Natural killer cell (primary cell): ENCODE measurements at regions not wholly inside any gene's neighbourhood (a gene's known extent, or its start where the extent isn't known, plus 50 kb on each side); places are given as distances from the start of the nearest gene placed in this dataset.

ENCODE experiments used
- ATAC-seq, 3 donors: fragments of 150-1000 bp in 2 of 3; fragments of 200-7000 bp in 1 of 3; cut with Tn5 transposase; 1 replicate in 1 of 3; 2 replicates in 2 of 3; pipeline ENCODE4 v1.10.0; 2021; ENCODE audit warnings: mild to moderate bottlenecking in 2 of 3, moderate library complexity in 2 of 3
- DNase-seq, 2 donors: peaks; one replicate each; pipeline versions ENCODE4 v3.0.0 to v3.0.0-alpha.2; 2013 to 2021; ENCODE audit warnings: mixed read lengths in 1 of 2
- H3K27ac ChIP-seq: one replicate; pipeline ENCODE4 v1.5.1; 2013; ENCODE audit warnings: mild to moderate bottlenecking, low read length
- H3K27me3 ChIP-seq: one replicate; pipeline ENCODE4 v1.6.1; 2013; ENCODE audit warnings: low read length; ENCODE audit not compliant: control insufficient read depth, insufficient read depth
- H3K36me3 ChIP-seq: one replicate; pipeline ENCODE4 v1.6.1; 2013; ENCODE audit warnings: low read length; ENCODE audit not compliant: control insufficient read depth, insufficient read depth
- H3K4me1 ChIP-seq: one replicate; pipeline ENCODE4 v1.6.1; 2013; ENCODE audit warnings: low read length; ENCODE audit not compliant: control insufficient read depth, insufficient read depth
- H3K4me3 ChIP-seq: one replicate; pipeline ENCODE4 v1.5.1; 2013; ENCODE audit warnings: low read length
- H3K9me3 ChIP-seq: one replicate; pipeline ENCODE4 v1.6.1; 2013; ENCODE audit warnings: low read length; ENCODE audit not compliant: control insufficient read depth, insufficient read depth
- H3K27ac Mint-ChIP-seq, 2 donors: one replicate each; pipeline ENCODE4 v1.8.0; 2022; ENCODE audit warnings: mild to moderate bottlenecking in 2 of 2, mixed read lengths in 2 of 2, moderate library complexity in 1 of 2
- H3K27me3 Mint-ChIP-seq, 2 donors: one replicate each; pipeline ENCODE4 v1.8.0; 2022; ENCODE audit warnings: low read depth in 2 of 2, mixed read lengths in 2 of 2
- H3K36me3 Mint-ChIP-seq: one replicate; pipeline ENCODE4 v1.8.0; 2022; ENCODE audit warnings: mixed read lengths
- H3K4me1 Mint-ChIP-seq, 2 donors: one replicate each; pipeline ENCODE4 v1.8.0; 2022; ENCODE audit warnings: mixed read lengths in 2 of 2
- H3K4me3 Mint-ChIP-seq: one replicate; pipeline ENCODE4 v1.8.0; 2022; ENCODE audit warnings: mild to moderate bottlenecking, moderate library complexity, mixed read lengths
- H3K9me3 Mint-ChIP-seq, 2 donors: one replicate each; pipeline ENCODE4 v1.8.0; 2022; ENCODE audit warnings: mixed read lengths in 2 of 2
- CTCF ChIP-seq: fragments of 200-600 bp; IDR thresholded peaks from one replicate; pipeline ENCODE4 v1.8.0; 2022; ENCODE audit warnings: antibody characterized with exemption
- WGBS: methylation state at CpG from one replicate; pipeline ENCODE4 v1.1.7; 2013; ENCODE audit warnings: missing lambda C conversion rate; ENCODE audit not compliant: insufficient coverage; 5-methylcytosine and 5-hydroxymethylcytosine counted together
- intact Hi-C: fragments of 100-400 bp; cut with micrococcal nuclease; formaldehyde crosslinking; loops from one replicate; pipeline ENCODE4 v1.14.2; 2022

- DNase-seq: no peak
- H3K27ac Mint-ChIP-seq: no peak overlapping the region
- H3K27ac ChIP-seq: no peak overlapping the region
- H3K9me3 ChIP-seq: no peaks in the 10 kb centered on the region
- peaks cover 2% of the 10 kb centered on the region in 2 donors for H3K9me3 Mint-ChIP-seq
- no peaks in the 10 kb centered on the region for H3K4me1 ChIP-seq
- no peaks in the 10 kb centered on the region for H3K27me3 Mint-ChIP-seq
- H3K36me3 Mint-ChIP-seq: no peaks in the 10 kb centered on the region
- H3K4me1 Mint-ChIP-seq: no peaks in the 10 kb centered on the region
- H3K27me3 ChIP-seq: no peaks in the 10 kb centered on the region
- no peaks in the 10 kb centered on the region for H3K36me3 ChIP-seq
- WGBS: 56% methylated on average over 2 of the region's 4 CpGs
- H3K4me3 Mint-ChIP-seq: no peak overlapping the region
- TF ChIP-seq CTCF: no peak
- no peak for ATAC-seq
- no peak overlapping the region for H3K4me3 ChIP-seq
- intact Hi-C loops: no loop called here
Observed at GRCh38 chr1:219669042-219669441, 56.1 kb upstream of the ZC3H11B start.

DNA sequence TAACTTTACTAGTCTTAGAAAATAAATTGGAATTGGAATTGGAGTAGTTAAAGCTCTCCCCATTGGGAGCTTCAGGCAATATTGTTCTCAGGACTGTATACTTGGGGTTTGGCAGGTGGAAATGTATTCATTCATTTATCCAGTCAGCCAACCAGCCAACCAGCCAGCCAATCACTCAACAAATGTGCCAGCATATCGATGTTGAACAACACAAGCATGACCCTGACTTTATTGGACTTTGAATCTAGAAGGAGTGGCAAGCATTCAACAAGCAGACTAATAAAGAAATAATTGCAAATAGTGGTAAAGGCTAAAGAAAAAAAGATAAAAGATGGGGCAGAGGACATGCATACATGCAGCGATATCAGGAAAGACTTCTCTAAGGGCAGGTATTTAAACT, 55.5 kb upstream of the ZC3H11B start:
- H3K9me3 ChIP-seq: no peaks in the 10 kb centered on the region
- no peak for DNase-seq
- H3K36me3 ChIP-seq: no peaks in the 10 kb centered on the region
- Mint-ChIP-seq H3K36me3 (no peaks in the 10 kb centered on the region), H3K27ac (no peak overlapping the region), H3K4me1 (no peaks in the 10 kb centered on the region), H3K9me3 (peaks cover 2% of the 10 kb centered on the region in 2 donors), H3K4me3 (no peak overlapping the region), H3K27me3 (no peaks in the 10 kb centered on the region)
- no peaks in the 10 kb centered on the region for H3K4me1 ChIP-seq
- ATAC-seq: no peak
- 85% methylated on average over 2 of the region's 2 CpGs for WGBS
- intact Hi-C loops: no loop called here
- H3K27me3 ChIP-seq: no peaks in the 10 kb centered on the region
- TF ChIP-seq CTCF: no peak
- no peak overlapping the region for H3K4me3 ChIP-seq
- H3K27ac ChIP-seq: no peak overlapping the region

- Histone ChIP-seq H3K27me3 (no peaks in the 10 kb centered on the region), H3K36me3 (no peaks in the 10 kb centered on the region), H3K27ac (no peak overlapping the region), H3K4me1 (no peaks in the 10 kb centered on the region), H3K4me3 (no peak overlapping the region), H3K9me3 (no peaks in the 10 kb centered on the region)
- DNase-seq (no peak), ATAC-seq (no peak)
- WGBS: 93% methylated on average over 3 of the region's 3 CpGs
- H3K36me3 Mint-ChIP-seq: no peaks in the 10 kb centered on the region
- no peaks in the 10 kb centered on the region for H3K27me3 Mint-ChIP-seq
- H3K4me1 Mint-ChIP-seq: peaks cover 0 to 6% of the 10 kb centered on the region in 2 donors
- no peak overlapping the region for H3K4me3 Mint-ChIP-seq
- H3K27ac Mint-ChIP-seq: no peak overlapping the region
- intact Hi-C loops: no loop called here
- TF ChIP-seq CTCF: no peak
- H3K9me3 Mint-ChIP-seq: peaks cover 0 to 2% of the 10 kb centered on the region in 2 donors
Observed at GRCh38 chr1:219666242-219666641, 53.3 kb upstream of the ZC3H11B start.

DNA sequence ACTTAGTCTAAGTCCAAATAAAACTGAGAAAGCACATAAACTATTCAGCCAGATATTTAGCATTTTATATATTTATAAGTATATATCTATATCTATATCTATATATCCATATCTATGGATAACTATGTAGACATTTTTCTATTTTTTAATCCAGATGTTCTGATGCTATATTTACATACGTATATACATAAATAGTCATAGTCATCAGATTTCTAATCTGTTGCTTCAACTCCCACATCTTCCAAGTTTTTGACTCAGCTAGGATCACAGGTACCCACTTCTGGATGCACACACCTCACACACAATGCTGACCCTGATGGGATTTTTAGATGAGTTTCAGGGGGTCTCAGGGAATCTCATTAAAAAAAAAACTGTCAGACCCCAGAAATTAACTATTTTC, 52.2 kb upstream of the ZC3H11B start:
- Histone ChIP-seq H3K27ac (no peak overlapping the region), H3K4me3 (no peak overlapping the region), H3K27me3 (no peaks in the 10 kb centered on the region), H3K9me3 (no peaks in the 10 kb centered on the region), H3K4me1 (no peaks in the 10 kb centered on the region), H3K36me3 (no peaks in the 10 kb centered on the region)
- peaks cover 0 to 11% of the 10 kb centered on the region in 2 donors for H3K4me1 Mint-ChIP-seq
- intact Hi-C loops: no loop called here
- no peaks in the 10 kb centered on the region for H3K36me3 Mint-ChIP-seq
- 100% methylated on average over 1 of the region's 1 CpG for WGBS
- H3K27ac Mint-ChIP-seq: no peak overlapping the region
- TF ChIP-seq CTCF: no peak
- peaks cover 4 to 7% of the 10 kb centered on the region in 2 donors for H3K27me3 Mint-ChIP-seq
- ATAC-seq: no peak
- no peak for DNase-seq
- H3K4me3 Mint-ChIP-seq: no peak overlapping the region
- peaks cover 0 to 2% of the 10 kb centered on the region in 2 donors for H3K9me3 Mint-ChIP-seq
